GM12875 (cell line): ENCODE measurements at regions not wholly inside any gene's neighbourhood (a gene's known extent, or its start where the extent isn't known, plus 50 kb on each side); places are given as distances from the start of the nearest gene placed in this dataset.

Experiments
- H3K4me3 ChIP-seq: one replicate; pipeline ENCODE4 v1.5.1; 2011; ENCODE audit warnings: low read depth, low read length, control low read depth
- CTCF ChIP-seq: IDR thresholded peaks from 2 replicates; pipeline ENCODE4 v1.5.1; 2011; ENCODE audit warnings: low read depth, mild to moderate bottlenecking, control low read depth, inconsistent platforms, low read length, moderate library complexity, borderline replicate concordance; ENCODE audit not compliant: insufficient read depth

GRCh38 chr14:38850664-38851063 lies 252.4 kb downstream of the SEC23A start:
- no peak for TF ChIP-seq CTCF
- no peak overlapping the region for H3K4me3 ChIP-seq

- H3K4me3 ChIP-seq: no peak overlapping the region
- no peak for TF ChIP-seq CTCF
Observed at GRCh38 chr14:38848243-38848935, 254.6 kb downstream of the SEC23A start.

GRCh38 chr14:38847161-38847560 lies 255.9 kb downstream of the SEC23A start:
- no peak overlapping the region for H3K4me3 ChIP-seq
- no peak for TF ChIP-seq CTCF

DNA sequence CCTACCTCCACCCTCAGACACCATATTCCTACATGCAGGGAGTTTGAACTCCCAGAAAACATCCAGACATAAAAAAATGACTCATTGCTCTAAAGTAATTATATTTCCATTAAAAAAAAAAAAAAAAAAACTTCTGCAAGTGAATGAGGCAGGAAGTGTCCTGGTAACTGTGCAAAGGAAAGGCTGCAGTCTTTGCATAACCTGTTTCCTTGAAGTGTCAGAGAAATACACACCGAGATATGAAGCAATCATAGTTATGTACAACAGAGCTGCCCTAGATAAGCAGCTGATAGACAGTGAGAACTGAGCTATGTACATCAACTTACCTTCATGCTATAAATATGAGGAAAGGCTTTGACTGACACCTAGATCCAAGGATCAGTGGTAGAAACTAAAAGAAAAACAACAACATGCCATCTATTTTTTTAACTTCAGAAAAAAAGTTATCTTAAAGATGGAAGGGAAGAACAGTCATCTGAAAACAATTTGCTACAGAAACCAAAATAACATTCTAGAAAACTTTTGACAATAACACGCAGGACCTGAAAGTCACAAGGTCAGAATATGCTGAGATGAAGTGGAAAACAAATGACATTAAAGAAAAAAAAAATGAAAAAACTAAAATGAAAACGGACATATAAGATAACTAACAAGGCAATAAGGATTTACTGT lies 263.2 kb downstream of the SEC23A start:
- no peak overlapping the region for H3K4me3 ChIP-seq

DNA sequence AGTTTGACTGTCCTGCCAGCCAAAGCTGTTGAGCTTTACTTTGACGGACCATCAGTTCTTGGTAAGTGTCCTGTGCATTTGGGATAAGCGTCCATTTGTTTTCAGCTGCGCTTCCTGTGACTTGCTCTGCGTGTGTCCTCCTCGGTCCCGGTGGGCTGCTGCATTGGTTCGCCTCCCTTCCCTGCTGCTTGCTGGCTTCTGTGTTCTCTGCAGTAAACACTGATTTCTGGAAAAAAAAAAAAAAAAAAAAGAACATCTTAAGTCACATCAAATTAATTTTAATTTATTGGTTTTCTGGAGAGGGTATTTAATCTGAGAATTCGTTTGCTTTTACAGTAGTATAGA lies 264.1 kb downstream of the SEC23A start:
- no peak overlapping the region for H3K4me3 ChIP-seq
- no peak for TF ChIP-seq CTCF

More for the DNA sequence above, 263.2 kb downstream of the SEC23A start:
- TF ChIP-seq CTCF: no peak

GRCh38 chr14:38838049-38838978 lies 264.7 kb downstream of the SEC23A start:
- no peak overlapping the region for H3K4me3 ChIP-seq

More at GRCh38 chr14:38838049-38838978, 264.7 kb downstream of the SEC23A start:
- TF ChIP-seq CTCF: no peak
